GM19395 (cell line): ENCODE measurements at regions not wholly inside any gene's neighbourhood (a gene's known extent, or its start where the extent isn't known, plus 50 kb on each side); places are given as distances from the start of the nearest gene placed in this dataset.

Experiments
- ATAC-seq: cut with Tn5 transposase; IDR thresholded peaks from one replicate; pipeline ENCODE4 v1.9.1; 2021; ENCODE audit warnings: mild to moderate bottlenecking, moderate library complexity; ENCODE audit not compliant: unreplicated experiment

DNA sequence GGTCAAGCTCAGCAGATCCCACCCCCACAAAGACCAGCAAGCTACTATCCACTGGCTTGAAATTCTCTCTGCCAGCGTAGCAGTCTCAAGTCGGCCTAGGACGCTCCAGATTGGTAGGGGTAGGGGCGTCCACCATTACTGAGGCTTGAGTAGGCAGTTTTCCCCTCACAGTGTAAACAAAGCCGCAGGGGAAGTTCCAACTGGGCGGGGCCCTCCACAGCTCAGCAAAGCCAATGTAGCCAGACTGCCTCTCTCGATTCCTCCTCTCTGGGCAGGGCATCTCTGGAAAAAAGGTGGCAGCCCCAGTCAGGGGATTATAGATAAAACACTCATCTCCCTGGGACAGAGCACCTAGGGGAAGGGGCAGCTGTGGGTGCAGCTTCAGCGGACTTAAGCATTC lies 1064.9 kb upstream of the TENM4 start:
- ATAC-seq = no peak

DNA sequence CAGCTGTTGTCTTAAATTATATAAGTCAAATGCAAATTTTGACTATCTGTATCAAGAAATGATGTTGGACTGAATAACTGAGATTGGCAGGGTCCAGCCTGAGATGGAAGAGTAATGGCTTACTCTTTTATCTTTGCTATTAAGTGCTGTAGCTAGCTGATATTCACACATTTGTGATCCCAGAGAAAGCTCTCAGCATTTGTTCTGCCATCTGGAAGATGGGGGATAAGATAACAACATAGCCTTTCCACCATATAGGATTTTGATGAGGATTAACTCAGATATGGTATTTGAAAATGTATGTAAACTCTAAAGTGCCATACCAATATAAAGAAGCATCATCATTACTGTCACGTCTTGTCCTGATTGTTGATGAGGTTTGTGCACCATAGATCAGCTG lies 1063.2 kb upstream of the TENM4 start:
- no peak for ATAC-seq

DNA sequence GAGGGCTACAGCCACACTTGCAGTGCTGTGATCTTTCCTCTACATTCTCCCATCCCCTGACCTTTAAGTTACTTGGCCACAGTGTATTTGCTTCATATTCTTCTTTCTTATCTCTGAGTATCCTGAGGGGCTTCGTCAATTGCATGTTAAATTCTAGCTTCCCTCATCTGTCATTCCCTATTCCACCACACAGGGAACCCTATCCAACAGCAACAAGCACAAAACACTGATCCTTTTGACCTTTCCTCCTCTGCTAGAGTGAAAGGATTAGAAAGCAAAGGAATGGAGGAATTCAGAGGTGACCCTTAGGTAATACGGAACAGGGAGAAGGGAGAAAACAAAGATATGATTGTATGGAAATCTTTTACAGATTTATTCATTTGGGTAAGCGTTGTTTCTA lies 1061.7 kb upstream of the TENM4 start:
- ATAC-seq = no peak

DNA sequence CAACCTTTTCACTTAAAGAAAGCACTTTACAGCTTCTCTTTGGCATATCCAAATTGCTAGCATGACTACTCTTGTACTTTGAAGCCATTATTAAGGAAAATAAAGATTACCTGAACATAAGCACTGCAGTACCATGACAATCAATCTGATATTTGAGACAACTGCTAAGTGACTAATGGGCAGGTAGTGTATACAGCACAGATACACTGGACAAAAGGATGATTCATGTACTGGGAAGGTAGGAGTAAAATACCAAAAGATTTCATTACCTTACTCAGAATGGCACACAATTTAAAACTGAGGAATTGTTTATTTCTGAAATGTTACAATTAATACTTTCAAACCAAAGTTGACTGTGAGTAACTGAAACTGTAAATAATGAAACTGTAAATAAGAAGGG lies 1054.3 kb upstream of the TENM4 start:
- no peak for ATAC-seq

DNA sequence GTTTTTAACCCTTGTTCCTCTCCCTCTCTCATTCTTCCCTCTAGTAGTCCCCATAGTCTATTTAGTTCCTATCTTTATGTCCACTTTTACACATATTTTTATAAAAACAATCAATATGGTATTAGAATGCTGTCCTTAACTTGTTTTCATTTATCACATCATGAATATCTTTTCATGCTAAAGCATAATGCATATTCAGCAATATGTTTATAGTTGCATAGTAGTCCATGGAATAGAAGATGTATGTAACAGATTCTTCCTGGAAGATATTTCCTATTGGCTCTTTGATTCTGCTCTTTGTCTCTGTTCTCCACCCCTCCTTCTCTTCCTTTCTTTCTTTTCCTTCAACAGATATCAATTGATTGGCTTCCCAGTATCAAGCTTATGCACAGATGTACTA lies 1047.1 kb upstream of the TENM4 start:
- no peak for ATAC-seq

DNA sequence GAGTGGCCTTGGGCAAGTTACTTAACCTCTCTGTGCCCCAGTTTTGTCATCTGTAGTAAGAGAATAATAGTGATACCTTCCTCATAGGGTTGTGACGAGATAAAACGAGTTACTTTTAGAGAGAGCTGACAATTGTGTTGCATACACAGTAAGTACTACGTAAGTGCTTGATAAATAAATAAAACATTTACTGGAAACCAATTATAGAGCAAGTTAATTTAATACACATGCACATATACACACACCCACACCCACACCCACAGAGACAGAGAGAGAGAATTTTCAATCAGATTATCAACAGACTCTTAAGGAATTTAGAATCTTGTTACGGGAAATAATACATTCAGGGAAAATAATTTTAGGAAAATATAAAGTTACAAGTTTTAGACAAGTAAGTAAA lies 1045.8 kb upstream of the TENM4 start:
- ATAC-seq = no peak

GRCh38 chr11:80477178-80477577 lies 1036.3 kb upstream of the TENM4 start:
- ATAC-seq = no peak

GRCh38 chr11:80473562-80473961 lies 1032.7 kb upstream of the TENM4 start:
- peak; percentile 79 for ATAC-seq

- ATAC-seq = no peak
These were observed 1029.0 kb upstream of the TENM4 start for GRCh38 chr11:80469871-80470270.

DNA sequence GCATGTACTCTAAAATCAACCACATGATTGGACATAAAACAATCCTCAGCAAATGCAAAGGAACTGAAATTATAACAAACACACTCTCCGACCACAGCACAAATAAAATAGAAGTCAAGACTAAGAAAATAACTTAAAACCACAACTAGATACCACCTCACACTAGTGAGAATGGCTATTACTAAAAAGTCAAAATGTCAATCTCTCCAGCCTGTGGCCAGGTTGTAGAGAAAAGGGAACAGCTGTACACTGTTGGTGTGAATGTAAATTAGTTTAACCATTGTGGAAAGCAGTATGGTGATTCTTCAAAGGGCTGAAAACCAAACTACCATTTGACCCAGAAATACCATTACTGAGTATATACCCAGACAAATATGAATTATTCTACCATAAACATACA lies 1025.7 kb upstream of the TENM4 start:
- no peak for ATAC-seq

GRCh38 chr11:80462211-80462610 lies 1021.4 kb upstream of the TENM4 start:
- ATAC-seq = no peak

DNA sequence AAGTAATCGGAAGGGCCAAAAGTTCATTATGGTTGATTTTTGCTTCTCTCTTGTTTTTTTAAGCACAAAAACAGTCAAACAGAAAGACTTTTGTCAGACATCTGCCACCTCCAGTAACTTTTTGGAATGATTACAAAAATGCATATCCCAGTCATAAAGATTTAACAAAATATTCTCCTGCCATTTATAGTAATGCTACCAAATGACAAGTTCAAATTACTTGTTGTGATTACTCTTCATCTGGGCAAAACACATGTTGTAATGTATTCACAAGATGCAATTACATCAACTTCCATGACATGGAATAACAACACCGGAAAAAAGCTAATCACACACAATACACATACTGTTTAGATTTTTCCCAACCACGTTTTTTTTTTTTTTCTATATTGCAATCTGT lies 1017.5 kb upstream of the TENM4 start:
- ATAC-seq = no peak

DNA sequence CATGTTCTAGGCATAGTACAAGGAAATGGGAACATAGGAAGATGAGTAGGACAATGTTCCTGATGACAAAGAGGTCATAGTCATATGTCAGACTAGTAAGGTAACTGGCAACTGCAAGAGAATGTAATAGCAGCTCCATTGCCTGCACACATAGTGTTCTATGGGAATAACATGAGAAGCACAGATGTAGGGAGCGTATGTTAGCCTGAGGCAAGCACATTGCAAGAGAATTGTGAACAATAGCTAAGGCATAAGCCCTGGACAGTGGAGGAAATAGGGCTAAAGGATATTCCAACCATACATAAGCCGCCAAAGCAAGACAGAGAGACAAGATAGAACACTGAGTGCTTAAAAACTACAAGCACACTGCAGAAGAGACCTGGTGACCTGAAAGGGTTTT lies 1017.0 kb upstream of the TENM4 start:
- no peak for ATAC-seq

GRCh38 chr11:80455818-80456217 lies 1015.0 kb upstream of the TENM4 start:
- no peak for ATAC-seq

DNA sequence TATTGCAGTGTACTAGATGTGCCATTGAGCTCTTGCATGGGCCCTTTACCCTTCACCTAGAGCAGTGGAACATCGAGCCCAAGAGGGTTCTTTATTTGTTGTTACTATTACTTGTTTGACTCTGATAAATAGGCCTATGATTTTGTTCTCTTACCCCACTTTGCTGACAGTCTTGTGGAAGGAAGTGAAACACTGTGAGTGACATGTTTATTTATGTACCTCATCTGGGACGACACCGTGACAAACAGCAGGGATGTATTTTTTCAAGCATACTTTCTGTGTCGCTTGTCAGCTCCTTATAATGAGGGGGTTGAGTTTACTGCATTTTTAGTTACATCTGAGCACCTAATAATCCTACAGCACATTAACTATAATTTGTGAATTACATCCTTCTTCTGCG lies 1010.3 kb upstream of the TENM4 start:
- no peak for ATAC-seq

DNA sequence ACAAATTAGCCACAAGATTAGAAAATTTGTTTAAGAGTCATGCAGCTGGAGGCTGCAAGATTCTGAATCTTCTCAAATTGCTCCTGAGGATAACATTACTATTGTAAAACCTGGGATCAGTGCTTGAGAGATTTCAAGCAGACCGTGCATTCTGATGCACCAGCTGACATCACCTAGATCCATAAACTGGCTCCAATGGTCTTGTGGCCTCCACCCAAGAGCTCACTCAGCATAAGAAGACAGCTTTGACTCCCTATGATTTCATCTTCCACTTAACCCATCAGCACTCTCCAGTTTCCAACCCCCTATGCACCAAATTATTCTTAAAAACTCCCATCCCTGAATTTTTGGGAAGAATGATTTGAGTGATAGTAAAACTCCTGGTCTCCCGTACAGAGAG lies 1007.9 kb upstream of the TENM4 start:
- ATAC-seq = no peak

DNA sequence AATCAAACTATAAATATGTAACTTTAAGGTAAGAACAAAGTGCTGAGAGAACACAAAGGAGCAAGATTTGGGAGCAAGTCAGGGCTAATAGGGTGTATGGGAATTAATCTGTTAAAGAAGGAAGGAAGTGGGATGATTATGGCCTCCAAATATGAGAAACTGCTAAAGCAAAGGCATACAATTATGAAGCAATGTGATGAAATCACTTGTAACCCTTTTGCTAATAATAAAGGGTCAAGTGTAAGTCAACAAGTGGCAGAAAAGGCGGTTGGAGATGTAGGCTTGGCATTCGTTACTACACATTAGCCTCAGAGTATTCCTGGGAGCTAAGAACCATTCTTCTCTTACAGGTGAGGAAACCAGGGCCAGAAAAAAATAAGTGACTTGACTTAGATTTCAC lies 1002.3 kb upstream of the TENM4 start:
- no peak for ATAC-seq

- no peak for ATAC-seq
These were observed 1001.0 kb upstream of the TENM4 start for GRCh38 chr11:80441821-80442220.

GRCh38 chr11:80440835-80441234 lies 1000.0 kb upstream of the TENM4 start:
- no peak for ATAC-seq

DNA sequence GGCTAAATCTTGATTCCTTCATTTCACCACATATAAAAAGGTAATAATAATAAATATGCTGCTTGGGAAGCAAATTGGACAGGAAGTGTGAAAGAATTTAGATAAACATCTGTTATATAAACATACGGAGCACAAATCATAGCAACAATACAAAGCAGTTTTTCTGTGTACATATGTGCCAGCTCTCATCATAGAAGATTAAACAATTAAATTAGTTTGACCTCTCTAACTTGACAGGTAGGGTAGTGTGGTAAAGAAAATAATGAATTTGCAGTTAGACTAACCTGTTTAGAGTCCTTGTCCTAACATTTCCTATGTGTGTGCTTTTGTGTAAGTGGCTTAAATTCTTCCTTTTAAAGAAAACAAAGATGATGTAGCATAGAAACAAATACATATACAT lies 995.7 kb upstream of the TENM4 start:
- no peak for ATAC-seq

DNA sequence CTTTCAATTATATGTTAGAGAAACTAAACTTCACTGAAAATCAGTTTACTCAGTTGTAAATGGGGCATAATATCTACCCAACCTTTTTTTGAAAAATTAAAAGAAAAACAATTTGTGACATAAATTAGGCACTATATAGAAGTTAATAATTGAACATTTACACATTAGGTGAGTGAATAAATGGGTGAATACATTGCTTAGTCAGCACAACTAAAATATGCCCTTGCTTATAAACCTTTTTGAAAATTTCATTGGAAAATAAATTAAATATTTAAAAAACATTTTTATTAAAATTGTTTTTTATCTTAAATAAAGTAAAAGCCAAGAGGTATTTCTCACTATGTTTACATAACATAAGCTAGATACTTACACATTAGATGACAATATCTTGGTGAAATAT lies 994.5 kb upstream of the TENM4 start:
- no peak for ATAC-seq

DNA sequence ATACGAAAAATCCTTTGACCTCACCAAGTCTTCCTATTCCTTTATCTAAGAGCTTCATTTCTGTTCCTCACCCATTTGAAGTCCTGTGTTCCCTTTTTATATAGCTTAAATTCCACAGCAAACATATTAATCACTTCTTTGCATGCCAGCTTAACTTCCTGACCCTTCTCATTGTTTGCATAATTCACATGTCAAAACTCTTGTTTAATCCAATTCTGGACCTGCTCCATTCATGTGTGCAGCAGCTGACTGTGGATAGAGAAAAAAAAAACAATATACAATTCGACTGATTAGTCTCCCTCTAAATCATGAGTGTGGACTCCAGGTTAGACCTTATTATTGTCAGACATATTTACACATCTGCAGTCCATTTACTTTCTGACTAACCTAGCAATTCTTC lies 991.2 kb upstream of the TENM4 start:
- no peak for ATAC-seq

GRCh38 chr11:80424012-80424695 lies 983.3 kb upstream of the TENM4 start:
- ATAC-seq = no peak
